ENCODE measurements at regions not wholly inside any gene's neighbourhood (a gene's known extent, or its start where the extent isn't known, plus 50 kb on each side); places are given as distances from the start of the nearest gene placed in this dataset.

- H3K4me3 ChIP-seq (ENCODE audit: low read depth, low read length), result no peak overlapping the region
- TF ChIP-seq, protein P1, sequence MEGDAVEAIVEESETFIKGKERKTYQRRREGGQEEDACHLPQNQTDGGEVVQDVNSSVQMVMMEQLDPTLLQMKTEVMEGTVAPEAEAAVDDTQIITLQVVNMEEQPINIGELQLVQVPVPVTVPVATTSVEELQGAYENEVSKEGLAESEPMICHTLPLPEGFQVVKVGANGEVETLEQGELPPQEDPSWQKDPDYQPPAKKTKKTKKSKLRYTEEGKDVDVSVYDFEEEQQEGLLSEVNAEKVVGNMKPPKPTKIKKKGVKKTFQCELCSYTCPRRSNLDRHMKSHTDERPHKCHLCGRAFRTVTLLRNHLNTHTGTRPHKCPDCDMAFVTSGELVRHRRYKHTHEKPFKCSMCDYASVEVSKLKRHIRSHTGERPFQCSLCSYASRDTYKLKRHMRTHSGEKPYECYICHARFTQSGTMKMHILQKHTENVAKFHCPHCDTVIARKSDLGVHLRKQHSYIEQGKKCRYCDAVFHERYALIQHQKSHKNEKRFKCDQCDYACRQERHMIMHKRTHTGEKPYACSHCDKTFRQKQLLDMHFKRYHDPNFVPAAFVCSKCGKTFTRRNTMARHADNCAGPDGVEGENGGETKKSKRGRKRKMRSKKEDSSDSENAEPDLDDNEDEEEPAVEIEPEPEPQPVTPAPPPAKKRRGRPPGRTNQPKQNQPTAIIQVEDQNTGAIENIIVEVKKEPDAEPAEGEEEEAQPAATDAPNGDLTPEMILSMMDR (IDR thresholded peaks at IDR 0.05; ENCODE audit: borderline replicate concordance, insufficient read depth, low read depth, low read length), result no peak
Measured at GRCh38 chr9:21550392-21550791, 68.3 kb upstream of the IFNE start.

GRCh38 chr9:21551401-21551800 is 69.3 kb upstream of the IFNE start:
- TF ChIP-seq, protein P1 (IDR thresholded peaks at IDR 0.05; ENCODE audit: borderline replicate concordance, insufficient read depth, low read depth, low read length), result no peak
- no peak overlapping the region for H3K4me3 ChIP-seq (ENCODE audit: low read depth, low read length)

- TF ChIP-seq, protein P1 (IDR thresholded peaks at IDR 0.05; ENCODE audit: borderline replicate concordance, insufficient read depth, low read depth, low read length), result no peak
- no peak overlapping the region for H3K4me3 ChIP-seq (ENCODE audit: low read depth, low read length)
Measured at GRCh38 chr9:21552244-21553170, 70.4 kb upstream of the IFNE start.

DNA sequence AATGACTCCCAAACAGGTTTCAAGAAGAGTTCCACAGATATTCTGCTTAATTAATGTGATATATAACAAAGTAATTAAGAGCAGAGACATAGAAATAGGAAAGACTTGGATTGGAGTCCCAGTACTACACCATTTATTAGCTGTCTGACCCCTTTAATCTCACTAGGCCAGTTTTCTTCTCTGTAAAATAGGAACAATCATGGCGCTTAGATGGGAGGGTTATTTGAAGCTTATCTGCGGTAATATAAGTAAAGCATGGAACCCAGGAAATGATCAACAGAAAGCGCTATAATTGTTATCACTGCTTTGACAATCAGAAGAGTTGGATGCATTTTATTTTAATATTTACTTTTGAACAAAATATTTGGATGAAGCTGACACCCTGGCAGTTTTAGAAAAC is 71.3 kb upstream of the IFNE start:
- no peak overlapping the region for H3K4me3 ChIP-seq (ENCODE audit: low read depth, low read length)
- TF ChIP-seq, protein P1 (IDR thresholded peaks at IDR 0.05; ENCODE audit: borderline replicate concordance, insufficient read depth, low read depth, low read length), result no peak

- no peak overlapping the region for H3K4me3 ChIP-seq (ENCODE audit: low read depth, low read length)
- TF ChIP-seq, protein P1 (IDR thresholded peaks at IDR 0.05; ENCODE audit: borderline replicate concordance, insufficient read depth, low read depth, low read length), result no peak
Measured at GRCh38 chr9:21554813-21555212, 72.7 kb upstream of the IFNE start.

DNA sequence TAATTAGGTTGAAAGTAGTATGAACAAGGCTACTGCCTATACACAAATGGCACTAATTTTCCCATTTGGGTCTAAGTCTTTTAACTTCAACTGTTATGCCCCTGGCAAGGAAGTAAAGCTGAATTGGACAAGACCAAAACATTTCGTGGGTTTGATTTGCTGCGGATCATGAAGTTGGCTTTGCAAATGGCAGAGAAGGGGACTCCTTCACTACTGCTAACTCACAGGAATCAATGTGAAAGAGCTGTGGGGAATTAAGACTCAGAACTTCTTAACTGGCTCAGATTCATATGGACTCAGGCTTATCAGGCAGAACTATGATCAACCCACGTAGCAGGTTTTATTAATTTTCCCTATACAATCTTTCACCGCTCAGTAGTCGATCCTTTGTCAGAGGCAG is 73.8 kb upstream of the IFNE start:
- H3K4me3 ChIP-seq (ENCODE audit: low read depth, low read length), result no peak overlapping the region
- TF ChIP-seq, protein P1 (IDR thresholded peaks at IDR 0.05; ENCODE audit: borderline replicate concordance, insufficient read depth, low read depth, low read length), result no peak
